Activated T-cell treated with anti-CD3 and anti-CD28 coated beads, Interleukin-2, amount 50 U/mL, for 4 hours (primary cell): ENCODE measurements at regions not wholly inside any gene's neighbourhood (a gene's known extent, or its start where the extent isn't known, plus 50 kb on each side); places are given as distances from the start of the nearest gene placed in this dataset.

Experiments
- ATAC-seq, 2 donors: fragments of 200-7000 bp; cut with Tn5 transposase; one replicate each; pipeline ENCODE4 v1.10.0; 2021
- DNase-seq: peaks from one replicate; pipeline ENCODE4 v3.0.0-alpha.2; 2020
- H3K27me3 Mint-ChIP-seq: one replicate; pipeline ENCODE4 v1.8.0; 2021; ENCODE audit warnings: low read depth, mixed read lengths
- H3K36me3 Mint-ChIP-seq: one replicate; pipeline ENCODE4 v1.8.0; 2022; ENCODE audit warnings: mixed read lengths; ENCODE audit not compliant: insufficient read depth
- H3K4me1 Mint-ChIP-seq: one replicate; pipeline ENCODE4 v1.8.0; 2021; ENCODE audit warnings: low read depth, mixed read lengths
- H3K4me3 Mint-ChIP-seq: one replicate; pipeline ENCODE4 v1.8.0; 2021; ENCODE audit warnings: mild to moderate bottlenecking, moderate library complexity, mixed read lengths
- H3K9me3 Mint-ChIP-seq: one replicate; pipeline ENCODE4 v1.8.0; 2021; ENCODE audit warnings: mixed read lengths

DNA sequence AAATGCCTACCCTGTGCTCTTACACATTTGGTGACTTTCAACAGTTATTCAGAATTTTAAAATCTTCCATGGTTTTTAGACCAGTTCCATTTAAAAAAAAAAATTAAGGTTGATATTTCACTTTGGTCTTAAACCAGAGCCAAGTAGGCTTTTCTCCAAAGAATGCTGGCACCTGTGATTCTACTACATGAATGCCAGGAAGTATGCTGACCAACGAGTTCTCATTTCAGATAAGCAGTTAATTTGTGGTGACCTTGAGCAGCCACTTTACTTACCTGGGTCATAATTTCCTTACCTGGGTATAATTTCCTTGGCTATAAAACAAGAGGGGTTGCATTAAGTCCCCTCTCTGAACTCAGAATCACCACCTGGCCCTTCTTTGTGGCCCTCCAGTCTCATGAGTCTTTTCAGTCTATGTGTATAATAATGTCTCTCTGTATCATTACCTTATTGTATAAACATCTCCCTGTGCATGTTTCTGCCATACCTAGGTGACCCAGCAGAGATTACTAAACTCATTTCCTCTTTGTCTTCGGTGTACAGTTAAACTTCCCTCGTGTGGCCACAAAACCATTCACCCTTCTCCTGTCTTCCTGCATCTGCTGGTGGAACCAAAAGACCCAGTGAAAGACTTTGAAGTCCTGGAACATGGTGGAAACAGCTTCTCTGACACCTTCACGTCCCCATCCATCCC, 139.1 kb upstream of the DPT start:
- Mint-ChIP-seq H3K4me3 (no peak overlapping the region), H3K36me3 (no peaks in the 10 kb centered on the region), H3K4me1 (no peaks in the 10 kb centered on the region), H3K27me3 (no peaks in the 10 kb centered on the region), H3K9me3 (peaks cover 11% of the 10 kb centered on the region)
- ATAC-seq (no peak), DNase-seq (no peak)

DNA sequence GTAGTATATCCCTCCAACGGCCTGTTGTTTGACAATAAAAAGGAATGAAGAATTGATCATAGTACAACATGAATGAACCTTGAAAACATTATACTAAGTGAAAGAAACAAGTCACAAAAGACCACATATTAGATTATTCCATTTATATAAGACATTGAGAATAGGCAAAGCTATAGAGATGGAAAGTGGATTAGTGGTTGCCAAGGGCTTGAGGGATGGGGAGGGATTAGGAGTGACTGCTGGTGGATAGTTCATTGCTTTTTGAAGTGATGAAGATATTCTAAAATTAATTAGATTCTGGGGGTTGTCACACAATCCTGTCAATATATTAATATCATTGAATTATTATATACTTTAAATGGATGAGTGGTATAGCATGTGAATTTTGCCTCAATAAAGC, 142.5 kb upstream of the DPT start:
- H3K4me3 Mint-ChIP-seq = no peak overlapping the region
- no peak for ATAC-seq

DNA sequence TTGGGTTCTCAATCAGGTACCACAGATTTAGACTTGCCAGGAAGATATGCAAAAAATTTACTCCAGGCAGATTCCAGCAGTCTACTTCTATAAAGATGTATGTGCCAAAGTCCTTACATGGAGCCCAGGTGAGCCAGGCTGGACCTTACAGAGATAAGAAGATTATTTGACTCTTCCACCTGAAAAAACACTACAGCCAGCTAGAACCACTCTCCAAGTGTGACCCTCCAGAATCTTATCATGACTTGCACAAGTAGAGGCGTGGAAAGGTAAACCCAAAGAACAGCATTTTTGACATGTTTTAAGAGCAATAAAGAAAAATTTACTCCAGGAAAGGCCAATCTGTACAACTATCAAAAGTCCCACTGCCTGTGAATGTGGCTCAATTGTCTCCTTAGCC, 146.8 kb upstream of the DPT start:
- peaks cover 4% of the 10 kb centered on the region for H3K4me1 Mint-ChIP-seq
- DNase-seq = no peak
- no peaks in the 10 kb centered on the region for H3K36me3 Mint-ChIP-seq
- ATAC-seq = no peak
- H3K4me3 Mint-ChIP-seq = no peak overlapping the region
- no peaks in the 10 kb centered on the region for H3K9me3 Mint-ChIP-seq
- H3K27me3 Mint-ChIP-seq = no peaks in the 10 kb centered on the region

More for the DNA sequence above, 142.5 kb upstream of the DPT start:
- no peak for DNase-seq
- no peaks in the 10 kb centered on the region for H3K4me1 Mint-ChIP-seq
- H3K36me3 Mint-ChIP-seq = no peaks in the 10 kb centered on the region
- H3K9me3 Mint-ChIP-seq = peaks cover 1% of the 10 kb centered on the region
- H3K27me3 Mint-ChIP-seq = no peaks in the 10 kb centered on the region

DNA sequence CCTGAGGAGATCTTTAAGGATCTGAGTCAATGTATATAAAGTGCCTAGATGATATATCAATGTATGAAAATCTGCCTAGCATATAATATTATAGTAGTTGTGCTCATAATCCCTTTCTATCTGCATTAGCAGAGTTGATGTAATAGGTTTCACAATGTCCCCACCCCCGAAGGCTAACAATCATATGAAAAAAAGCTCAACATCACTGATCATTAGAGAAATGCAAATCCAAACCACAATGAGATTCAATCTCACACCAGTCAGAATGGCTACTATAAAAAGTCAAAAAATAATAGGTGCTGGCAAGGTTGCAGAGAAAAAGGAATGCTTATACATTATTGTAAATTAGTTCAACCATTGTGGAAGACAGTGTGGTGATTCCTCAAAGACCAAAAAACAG, 147.8 kb upstream of the DPT start:
- no peak for DNase-seq
- peaks cover 4% of the 10 kb centered on the region for H3K4me1 Mint-ChIP-seq
- no peaks in the 10 kb centered on the region for H3K36me3 Mint-ChIP-seq
- no peak for ATAC-seq
- no peak overlapping the region for H3K4me3 Mint-ChIP-seq
- no peaks in the 10 kb centered on the region for H3K27me3 Mint-ChIP-seq
- no peaks in the 10 kb centered on the region for H3K9me3 Mint-ChIP-seq

DNA sequence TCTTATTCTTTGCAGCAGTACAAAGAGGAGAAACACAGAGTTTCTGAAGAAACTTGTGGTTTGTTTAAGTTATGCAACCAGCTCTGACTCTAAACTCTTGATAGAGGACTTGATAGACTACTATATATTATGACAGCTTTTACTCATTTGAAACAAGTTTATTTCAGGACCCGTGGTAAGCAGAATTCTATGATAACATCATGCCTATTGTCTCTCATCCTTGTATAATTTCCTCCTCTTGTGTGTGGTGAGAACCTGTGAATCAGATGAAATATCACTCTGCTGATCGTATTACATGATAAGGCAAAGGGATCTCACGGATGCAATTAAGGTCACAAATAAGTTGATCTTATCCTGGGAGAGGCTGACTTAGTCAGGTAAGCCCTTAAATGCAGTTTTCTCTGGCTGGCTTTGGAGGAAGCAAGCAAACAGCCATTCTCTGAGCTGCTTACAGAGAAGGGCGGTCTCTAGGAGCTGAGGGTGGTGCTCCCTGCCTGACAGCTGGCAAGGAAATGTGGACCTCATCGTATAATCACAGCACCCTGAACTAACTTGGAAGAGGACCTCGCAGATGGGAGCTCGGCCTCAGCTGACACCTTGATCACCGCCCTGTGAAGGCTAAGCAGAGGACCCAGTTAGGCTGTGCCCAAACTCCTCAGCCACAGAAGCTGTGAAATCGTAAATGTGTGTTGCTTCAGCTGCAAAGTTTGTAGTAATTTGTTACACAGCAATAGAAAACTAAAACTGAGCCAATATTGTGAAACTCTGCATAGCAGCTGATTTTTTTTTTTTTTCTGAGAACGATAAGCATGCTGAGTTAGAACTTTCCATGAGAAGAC, 151.1 kb upstream of the DPT start:
- Mint-ChIP-seq H3K4me1 (peaks cover 4% of the 10 kb centered on the region), H3K36me3 (no peaks in the 10 kb centered on the region), H3K9me3 (no peaks in the 10 kb centered on the region), H3K27me3 (no peaks in the 10 kb centered on the region), H3K4me3 (no peak overlapping the region)
- ATAC-seq (no peak), DNase-seq (no peak)

DNA sequence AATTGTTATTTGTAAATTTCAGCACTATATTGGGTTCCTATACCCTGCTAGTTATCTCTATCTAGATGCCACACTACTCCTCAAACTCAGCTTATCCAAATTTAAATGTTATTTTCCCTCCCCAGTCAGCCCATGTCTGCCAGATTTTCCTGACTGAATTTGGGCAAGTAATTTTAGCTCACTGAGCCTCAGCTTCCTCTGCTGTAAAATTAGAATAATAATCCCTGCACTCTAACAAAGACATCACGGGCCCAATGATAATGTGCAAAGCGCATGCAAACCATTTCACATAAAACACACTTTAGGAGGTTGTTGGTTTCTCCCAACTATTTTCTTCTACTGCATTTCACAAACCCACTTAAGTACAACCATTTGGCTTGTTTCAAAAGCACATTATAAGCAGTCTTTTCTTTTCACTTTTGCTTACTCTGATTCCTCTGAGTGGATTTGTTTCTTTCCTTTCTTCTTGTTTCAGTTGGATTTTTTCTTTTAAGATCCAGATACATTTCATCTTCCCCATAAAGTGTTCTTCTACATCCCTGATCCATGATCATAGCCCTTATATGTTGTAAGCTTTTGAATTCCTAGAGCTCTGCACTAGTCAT, 152.8 kb upstream of the DPT start:
- H3K36me3 Mint-ChIP-seq = no peaks in the 10 kb centered on the region
- no peak overlapping the region for H3K4me3 Mint-ChIP-seq
- peaks cover 4% of the 10 kb centered on the region for H3K4me1 Mint-ChIP-seq
- ATAC-seq (no peak), DNase-seq (no peak)
- peaks cover 1% of the 10 kb centered on the region for H3K27me3 Mint-ChIP-seq
- H3K9me3 Mint-ChIP-seq = no peaks in the 10 kb centered on the region

DNA sequence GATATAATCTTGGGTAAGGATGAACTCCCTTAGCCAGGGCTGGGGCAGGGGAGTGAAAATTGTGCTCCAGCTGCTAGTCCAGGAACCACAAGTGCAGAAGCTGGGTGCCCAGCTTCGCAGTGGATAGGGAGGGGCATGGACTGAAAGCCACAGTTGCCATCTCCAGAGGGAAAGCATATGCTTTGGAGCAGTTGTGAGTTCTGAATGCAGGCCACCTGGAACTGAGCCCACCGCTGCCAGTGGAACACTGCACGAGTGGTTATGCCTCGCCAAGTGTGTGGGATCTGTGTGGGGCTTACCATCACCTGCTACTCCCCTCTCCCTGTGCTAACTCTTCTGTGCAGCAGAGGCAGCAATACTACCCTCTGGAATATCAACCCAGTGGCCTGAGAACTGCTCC, 158.4 kb upstream of the DPT start:
- Mint-ChIP-seq H3K4me1 (no peaks in the 10 kb centered on the region), H3K27me3 (peaks cover 10% of the 10 kb centered on the region), H3K4me3 (no peak overlapping the region), H3K36me3 (no peaks in the 10 kb centered on the region), H3K9me3 (no peaks in the 10 kb centered on the region)
- DNase-seq (no peak), ATAC-seq (no peak)

DNA sequence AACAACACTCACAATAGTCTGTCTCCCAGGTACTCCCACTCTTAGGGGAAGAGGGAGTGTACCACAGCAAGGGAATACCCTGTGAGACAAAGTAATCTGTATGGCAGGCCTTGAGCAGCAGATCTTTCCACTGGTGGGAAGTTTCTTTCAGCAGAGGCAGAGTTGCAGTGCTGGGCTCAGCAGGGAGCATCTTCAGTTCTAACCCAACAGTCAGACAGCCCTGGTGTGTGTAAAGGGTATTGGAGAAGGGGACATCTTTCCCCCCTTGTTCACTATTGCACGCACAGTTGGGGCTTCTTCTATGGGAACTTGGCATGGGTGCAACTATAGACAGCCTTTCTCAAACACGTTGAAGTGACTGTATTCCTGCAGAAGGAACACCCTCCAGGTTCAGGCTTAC, 159.4 kb upstream of the DPT start:
- Mint-ChIP-seq H3K4me1 (no peaks in the 10 kb centered on the region), H3K9me3 (no peaks in the 10 kb centered on the region), H3K4me3 (no peak overlapping the region), H3K36me3 (no peaks in the 10 kb centered on the region), H3K27me3 (peaks cover 10% of the 10 kb centered on the region)
- DNase-seq = no peak
- no peak for ATAC-seq

DNA sequence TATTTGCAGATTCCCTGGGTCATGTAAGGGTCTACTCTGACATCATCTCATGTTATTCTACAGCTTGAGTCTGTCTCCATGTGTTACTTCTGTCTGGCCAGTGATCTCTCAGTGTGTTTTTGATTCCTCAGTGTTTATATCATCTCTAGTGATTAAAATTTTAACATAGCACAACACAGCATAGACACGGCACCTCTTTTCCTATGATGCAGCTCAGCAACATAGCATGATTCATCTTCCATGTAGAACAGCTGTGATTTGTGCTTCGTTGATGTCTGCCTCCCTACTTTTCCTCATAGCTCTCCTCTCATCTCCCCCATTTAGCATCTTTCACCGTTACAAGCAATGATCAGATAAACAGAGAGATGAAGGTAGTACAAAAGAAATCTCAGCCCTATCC, 163.9 kb upstream of the DPT start:
- peaks cover 19% of the 10 kb centered on the region for H3K27me3 Mint-ChIP-seq
- DNase-seq = no peak
- H3K4me3 Mint-ChIP-seq = no peak overlapping the region
- ATAC-seq = no peak
- H3K9me3 Mint-ChIP-seq = no peaks in the 10 kb centered on the region
- no peaks in the 10 kb centered on the region for H3K36me3 Mint-ChIP-seq
- H3K4me1 Mint-ChIP-seq = no peaks in the 10 kb centered on the region

DNA sequence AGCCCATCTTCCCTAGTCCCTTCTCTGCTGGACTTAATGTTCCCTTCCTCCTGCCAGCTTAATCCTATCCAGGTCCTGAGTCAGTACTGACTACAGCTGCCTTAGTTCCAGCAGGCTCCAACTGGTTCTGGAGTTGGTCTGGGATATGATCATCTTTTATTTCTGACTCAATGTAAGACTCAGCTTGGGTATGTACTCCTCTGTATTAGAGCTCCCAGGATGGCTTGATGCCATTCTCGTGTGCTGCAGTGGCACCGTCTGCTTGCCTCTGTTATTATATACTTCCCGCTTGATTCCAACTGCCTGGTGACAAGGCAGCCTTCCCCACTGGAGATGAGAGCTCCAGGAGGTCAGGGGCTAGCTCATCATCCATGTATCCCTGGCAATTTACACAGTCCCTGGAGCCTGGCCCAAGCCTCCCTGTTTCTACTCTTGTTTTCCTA, 164.4 kb upstream of the DPT start:
- DNase-seq = no peak
- Mint-ChIP-seq H3K27me3 (peaks cover 20% of the 10 kb centered on the region), H3K4me3 (no peak overlapping the region), H3K9me3 (no peaks in the 10 kb centered on the region), H3K36me3 (no peaks in the 10 kb centered on the region), H3K4me1 (no peaks in the 10 kb centered on the region)
- ATAC-seq = no peak

DNA sequence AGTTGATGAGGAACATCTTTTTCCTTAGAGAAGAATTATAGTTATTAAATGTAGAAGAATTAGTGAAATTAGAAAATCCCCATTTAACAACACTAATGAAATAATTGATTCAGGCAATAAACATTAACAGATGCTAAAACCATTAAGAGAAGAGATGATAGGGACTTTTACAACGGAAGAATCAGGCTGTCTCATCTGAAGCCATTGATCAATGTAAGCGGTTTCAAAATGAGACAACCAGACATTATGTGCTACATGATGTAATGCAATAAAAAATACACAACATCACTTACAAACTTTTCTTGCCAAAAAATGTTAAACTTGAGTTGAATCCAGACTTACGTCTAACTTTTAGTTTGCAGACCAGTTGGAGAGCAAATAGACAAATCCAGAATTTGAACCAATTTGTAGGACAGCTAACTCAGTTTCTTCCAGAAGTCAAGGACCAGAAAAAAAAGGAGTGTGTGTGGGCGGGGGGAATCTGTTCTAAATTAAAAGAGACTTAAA, 165.4 kb upstream of the DPT start:
- Mint-ChIP-seq H3K4me3 (no peak overlapping the region), H3K36me3 (no peaks in the 10 kb centered on the region), H3K9me3 (no peaks in the 10 kb centered on the region), H3K4me1 (no peaks in the 10 kb centered on the region), H3K27me3 (peaks cover 20% of the 10 kb centered on the region)
- DNase-seq (no peak), ATAC-seq (no peak)

DNA sequence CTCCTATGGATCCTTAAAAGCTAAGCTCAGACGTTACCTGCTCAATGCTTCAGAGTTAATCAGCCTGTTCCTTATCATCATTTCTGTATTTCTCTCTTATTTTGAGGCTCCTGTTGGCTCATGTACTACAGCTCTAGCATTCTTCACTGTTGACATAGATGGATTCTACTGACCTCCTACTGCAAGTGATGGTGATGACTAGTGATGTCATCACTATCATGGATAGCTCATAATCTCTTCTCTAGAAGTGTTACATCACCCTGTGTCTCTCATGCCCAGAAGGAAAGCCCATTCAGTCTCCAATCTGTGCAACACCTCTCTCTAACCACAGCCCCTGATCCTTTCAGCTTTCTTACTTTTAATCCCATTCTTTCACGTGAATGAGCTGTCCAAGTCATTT, 168.2 kb upstream of the DPT start:
- no peaks in the 10 kb centered on the region for H3K4me1 Mint-ChIP-seq
- H3K27me3 Mint-ChIP-seq = peaks cover 18% of the 10 kb centered on the region
- no peaks in the 10 kb centered on the region for H3K9me3 Mint-ChIP-seq
- H3K36me3 Mint-ChIP-seq = no peaks in the 10 kb centered on the region
- H3K4me3 Mint-ChIP-seq = no peak overlapping the region
- ATAC-seq = no peak
- DNase-seq = no peak

DNA sequence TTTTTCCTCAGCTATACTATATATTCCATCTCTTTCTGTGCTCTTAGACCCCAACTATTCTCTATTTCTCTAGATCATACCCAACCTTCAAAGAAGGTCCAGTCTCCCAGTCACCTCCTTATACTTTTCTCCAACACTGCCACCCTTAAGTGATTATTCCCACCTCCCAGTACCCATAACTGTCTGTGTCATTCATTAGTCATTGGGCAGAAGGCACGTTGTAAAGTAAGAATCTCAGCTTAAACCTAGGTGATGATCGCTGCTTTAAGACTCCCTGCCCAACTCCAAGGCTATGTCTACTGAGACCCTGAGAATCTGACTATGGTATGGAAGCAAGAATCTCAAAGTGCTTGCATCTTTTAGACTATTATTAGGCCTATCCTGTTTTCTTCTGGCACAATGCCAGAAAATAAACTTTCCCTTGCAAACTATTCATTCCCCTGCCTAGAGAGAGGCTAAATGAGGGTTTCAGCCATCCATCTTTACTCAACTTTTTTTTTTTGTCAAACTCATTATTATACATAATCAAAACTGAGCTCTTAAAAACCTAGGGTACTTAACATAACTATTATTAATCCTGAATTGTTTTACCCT, 174.3 kb upstream of the DPT start:
- Mint-ChIP-seq H3K4me3 (no peak overlapping the region), H3K9me3 (no peaks in the 10 kb centered on the region), H3K36me3 (no peaks in the 10 kb centered on the region), H3K4me1 (peaks cover 1% of the 10 kb centered on the region), H3K27me3 (peaks cover 2% of the 10 kb centered on the region)
- DNase-seq (no peak), ATAC-seq (no peak)

DNA sequence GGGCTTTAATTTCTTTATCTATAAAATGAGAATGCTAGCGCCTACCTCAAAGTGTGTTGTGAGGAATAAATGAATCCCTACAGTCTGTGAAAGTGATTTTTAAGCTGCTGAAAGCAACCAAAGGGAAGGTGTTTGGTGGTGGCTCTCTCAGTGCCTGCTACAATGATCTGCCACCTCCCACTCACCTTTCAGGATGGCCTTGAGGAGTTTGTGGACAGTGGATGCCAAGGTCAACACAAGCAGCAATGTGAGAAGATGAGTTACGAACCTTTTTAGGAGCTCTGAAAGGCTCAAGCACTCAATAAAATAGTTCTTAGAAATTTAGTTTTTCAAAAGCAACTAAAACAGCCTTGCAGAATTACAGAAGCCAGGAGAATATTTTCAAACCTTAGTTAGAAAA, 176.6 kb upstream of the DPT start:
- no peak for ATAC-seq
- Mint-ChIP-seq H3K36me3 (no peaks in the 10 kb centered on the region), H3K4me3 (no peak overlapping the region), H3K9me3 (no peaks in the 10 kb centered on the region), H3K27me3 (peaks cover 2% of the 10 kb centered on the region), H3K4me1 (peaks cover 1% of the 10 kb centered on the region)
- DNase-seq = no peak
